GM10266 (cell line): ENCODE measurements at regions not wholly inside any gene's neighbourhood (a gene's known extent, or its start where the extent isn't known, plus 50 kb on each side); places are given as distances from the start of the nearest gene placed in this dataset.
"Not testable (repeated sequence)": the region's sequence is repeated elsewhere in the genome, so short reads cannot be mapped to it uniquely, and the experiment has no call there.

Experiments
- DNase-seq: peaks from one replicate; pipeline ENCODE4 v3.0.0; 2012; ENCODE audit errors: extremely low spot score
- TF ChIP-seq, protein P1 (sequence below): IDR thresholded peaks from 2 replicates; pipeline ENCODE4 v1.5.1; 2012; ENCODE audit warnings: mild to moderate bottlenecking, low read depth; ENCODE audit not compliant: control insufficient read depth, insufficient read depth; ENCODE audit errors: missing control alignments

DNA sequence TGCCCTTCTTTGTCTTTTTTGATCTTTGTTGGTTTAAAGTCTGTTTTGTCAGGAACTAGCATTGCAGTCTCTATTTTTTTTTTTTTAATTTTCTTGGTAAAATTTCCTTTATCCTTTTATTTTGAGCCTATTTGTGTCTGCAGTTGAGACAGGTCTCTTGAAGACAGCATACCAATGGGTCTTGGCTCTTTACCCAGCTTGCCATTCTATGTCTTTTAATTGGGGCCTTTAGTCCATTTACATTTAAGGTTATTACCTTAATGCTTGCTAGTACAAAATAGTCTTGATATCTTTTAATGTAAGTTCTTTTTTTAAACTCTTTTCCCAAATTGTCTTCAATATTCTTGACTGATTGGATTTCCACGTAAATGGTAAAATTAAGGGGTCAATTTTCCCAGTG lies 398.3 kb upstream of the CHRM2 start:
- TF ChIP-seq, protein P1, sequence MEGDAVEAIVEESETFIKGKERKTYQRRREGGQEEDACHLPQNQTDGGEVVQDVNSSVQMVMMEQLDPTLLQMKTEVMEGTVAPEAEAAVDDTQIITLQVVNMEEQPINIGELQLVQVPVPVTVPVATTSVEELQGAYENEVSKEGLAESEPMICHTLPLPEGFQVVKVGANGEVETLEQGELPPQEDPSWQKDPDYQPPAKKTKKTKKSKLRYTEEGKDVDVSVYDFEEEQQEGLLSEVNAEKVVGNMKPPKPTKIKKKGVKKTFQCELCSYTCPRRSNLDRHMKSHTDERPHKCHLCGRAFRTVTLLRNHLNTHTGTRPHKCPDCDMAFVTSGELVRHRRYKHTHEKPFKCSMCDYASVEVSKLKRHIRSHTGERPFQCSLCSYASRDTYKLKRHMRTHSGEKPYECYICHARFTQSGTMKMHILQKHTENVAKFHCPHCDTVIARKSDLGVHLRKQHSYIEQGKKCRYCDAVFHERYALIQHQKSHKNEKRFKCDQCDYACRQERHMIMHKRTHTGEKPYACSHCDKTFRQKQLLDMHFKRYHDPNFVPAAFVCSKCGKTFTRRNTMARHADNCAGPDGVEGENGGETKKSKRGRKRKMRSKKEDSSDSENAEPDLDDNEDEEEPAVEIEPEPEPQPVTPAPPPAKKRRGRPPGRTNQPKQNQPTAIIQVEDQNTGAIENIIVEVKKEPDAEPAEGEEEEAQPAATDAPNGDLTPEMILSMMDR, result no peak
- DNase-seq, result no peak

DNA sequence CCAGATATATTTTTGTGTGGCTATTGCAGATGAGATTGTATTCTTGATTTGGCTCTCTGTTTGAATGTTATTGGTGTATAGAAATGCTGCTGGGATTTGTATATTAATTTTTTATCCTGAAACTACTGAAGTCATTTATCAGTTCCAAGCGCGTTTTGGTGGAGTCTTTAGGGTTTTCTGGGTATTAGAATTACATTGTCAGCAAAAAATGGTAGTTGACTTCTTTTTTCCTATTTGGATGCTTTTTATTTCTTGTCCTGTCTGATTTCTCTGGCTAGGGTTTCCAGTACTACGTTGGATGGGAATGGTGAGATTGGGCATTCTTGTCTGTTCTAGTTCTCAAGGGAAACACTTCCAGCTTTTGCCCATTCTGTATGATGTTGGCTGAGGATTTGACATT lies 415.5 kb upstream of the CHRM2 start:
- DNase-seq, result no peak
- TF ChIP-seq, protein P1, result no peak

DNA sequence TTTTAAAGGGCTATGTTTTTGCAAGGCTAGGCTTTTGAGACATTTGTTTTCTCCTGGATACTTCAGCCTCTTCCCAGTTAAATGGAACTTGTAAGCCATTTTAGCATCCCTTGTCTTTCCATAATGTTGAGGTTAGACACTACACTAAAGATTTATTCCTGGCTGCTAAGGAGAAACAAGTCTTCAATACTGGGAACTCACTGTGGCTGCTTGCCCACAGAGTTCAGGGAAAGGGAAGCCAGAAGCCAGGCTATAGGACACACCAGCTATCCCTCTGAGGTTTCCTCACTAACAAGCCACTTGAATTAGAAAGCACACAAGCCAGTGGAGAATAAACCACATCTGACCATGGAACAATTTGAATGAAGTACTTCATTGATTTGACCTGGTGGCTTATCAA lies 421.7 kb upstream of the CHRM2 start:
- TF ChIP-seq, protein P1, result no peak

DNA sequence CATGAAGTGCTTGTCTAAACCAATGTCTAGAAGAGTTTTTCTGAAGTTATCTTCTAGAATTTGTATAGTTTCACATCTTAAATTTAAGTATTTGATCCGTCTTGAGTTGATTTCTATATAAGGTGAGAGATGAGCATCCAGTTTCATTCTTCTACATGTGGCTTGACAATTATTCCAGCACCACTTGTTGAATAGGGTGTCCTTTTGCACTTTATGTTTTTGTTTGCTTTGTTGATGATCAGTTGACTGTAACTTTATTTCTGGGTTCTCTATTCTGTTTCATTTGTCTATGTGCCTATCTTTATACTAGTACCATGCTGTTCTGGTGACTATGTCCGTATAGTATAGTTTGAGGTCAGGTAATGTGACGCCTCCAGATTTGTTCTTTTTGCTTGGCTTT lies 426.6 kb upstream of the CHRM2 start:
- DNase-seq, result no peak
- TF ChIP-seq, protein P1, result no peak

More for the DNA sequence above, 421.7 kb upstream of the CHRM2 start:
- DNase-seq, result no peak

DNA sequence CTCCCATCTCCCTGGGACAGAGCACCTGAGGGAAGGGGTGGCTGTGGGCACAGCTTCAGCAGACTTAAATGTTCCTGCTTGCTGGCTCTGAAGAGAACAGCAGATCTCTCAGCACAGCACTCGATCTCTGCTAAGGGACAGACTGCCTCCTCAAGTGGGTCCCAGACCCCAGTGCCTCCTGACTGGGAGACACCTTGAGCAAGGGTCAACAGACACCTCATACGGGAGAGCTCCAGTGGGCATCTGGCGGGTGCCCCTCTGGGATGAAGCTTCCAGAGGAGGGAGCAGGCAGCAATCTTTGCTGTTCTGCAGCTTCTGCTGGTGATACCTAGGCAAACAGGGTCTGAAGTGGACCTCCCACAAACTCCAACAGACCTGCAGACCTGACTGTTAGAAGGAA lies 436.7 kb upstream of the CHRM2 start:
- not testable (repeated sequence) for DNase-seq

DNA sequence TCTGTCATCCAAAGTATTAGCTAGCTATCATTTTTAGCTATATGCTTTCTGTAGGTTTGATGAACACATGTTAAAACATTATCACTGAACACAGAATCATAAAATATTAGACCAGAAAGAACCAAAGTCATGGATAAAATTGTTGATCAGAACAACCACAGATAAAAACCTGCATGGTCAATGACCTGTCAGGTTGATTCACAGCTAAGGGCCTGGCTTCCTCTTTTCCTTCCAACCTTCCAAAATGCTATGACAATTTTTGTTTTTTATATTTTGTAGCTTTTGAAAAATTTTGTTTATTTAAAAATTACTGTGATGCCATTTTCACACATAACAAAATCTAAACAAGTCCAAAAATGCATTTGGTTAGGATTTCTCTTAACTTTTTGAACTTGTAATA lies 444.4 kb upstream of the CHRM2 start:
- TF ChIP-seq, protein P1, result no peak
- DNase-seq, result no peak

DNA sequence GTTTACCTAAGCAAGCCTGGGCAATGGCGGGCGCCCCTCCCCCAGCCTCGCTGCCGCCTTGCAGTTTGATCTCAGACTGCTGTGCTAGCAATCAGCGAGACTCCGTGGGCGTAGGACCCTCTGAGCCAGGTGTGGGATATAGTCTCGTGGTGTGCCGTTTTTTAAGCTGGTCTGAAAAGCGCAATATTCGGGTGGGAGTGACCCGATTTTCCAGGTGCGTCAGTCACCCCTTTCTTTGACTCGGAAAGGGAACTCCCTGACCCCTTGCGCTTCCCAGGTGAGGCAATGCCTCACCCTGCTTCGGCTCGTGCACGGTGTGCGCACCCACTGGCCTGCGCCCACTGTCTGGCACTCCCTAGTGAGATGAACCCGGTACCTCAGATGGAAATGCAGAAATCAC lies 442.6 kb upstream of the MTPN start:
- not testable (repeated sequence) for DNase-seq

DNA sequence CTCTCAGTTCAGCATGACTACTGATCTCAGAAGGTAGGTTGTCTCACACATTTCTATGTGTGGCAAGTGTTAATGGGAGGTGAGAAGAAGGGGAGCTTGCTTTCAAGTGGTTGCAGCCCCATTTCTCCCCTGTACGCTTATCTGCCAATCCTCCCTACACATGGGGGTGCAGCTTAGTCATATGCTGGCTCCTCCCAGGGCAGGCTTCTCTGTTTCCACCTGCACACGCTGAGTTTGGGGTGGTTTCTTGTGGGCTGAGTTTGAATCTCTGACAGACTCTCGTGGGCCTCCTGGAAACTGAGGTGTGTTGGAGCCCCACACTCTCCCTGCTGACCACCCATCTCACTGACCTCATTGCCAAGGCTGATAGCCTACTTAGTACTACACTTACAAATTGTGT lies 435.8 kb upstream of the MTPN start:
- TF ChIP-seq, protein P1, result no peak
- DNase-seq, result no peak
